HG02884 (cell line): ENCODE measurements at regions not wholly inside any gene's neighbourhood (a gene's known extent, or its start where the extent isn't known, plus 50 kb on each side); places are given as distances from the start of the nearest gene placed in this dataset.
"Not testable (repeated sequence)": the region's sequence is repeated elsewhere in the genome, so short reads cannot be mapped to it uniquely, and the experiment has no call there.

Experiments used
- ATAC-seq: cut with Tn5 transposase; IDR thresholded peaks from one replicate; pipeline ENCODE4 v1.9.1; 2021; ENCODE audit warnings: mild to moderate bottlenecking, moderate library complexity; ENCODE audit not compliant: unreplicated experiment

DNA sequence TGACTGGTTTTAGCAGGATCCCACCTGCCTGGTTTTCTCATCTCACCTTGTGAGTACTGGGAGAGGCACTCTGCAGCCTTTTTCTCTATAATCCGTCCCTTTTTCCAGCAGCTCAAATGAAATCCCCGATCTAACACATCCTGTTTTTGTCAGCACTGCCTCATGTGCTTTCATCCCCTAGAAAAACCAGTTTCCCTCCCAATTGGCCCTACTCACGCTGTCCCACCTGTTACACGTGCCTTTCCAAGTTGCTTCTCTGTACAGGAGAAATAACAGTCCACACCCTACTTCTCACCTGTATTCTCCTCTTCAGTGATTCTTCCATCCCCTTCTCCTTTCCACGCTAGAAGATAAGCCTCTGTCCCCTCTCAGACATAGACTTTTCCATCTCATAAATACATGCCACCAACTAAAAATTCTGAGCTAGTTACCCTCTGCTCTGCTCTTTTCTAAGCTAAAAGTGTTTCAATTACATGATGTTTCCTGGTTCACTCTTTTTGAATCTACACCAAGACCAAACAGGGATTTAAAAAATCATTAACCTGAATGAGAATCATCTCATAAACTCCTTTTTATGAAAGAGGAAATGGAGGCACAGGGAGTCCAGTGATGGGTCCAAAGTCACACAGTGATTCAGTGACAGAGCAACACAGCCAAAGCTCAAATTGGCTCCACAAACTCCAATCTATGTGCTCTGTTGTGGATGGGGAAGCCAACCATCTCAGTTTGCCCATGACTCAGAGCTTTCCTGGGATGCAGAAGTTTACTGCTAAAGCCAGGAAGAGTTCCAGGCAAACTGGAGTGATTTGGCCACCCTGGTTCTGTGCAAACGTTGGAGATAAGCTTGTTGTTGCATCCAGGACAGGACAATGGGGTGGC is 240.0 kb upstream of the TMEM132C start:
- ATAC-seq, result no peak

DNA sequence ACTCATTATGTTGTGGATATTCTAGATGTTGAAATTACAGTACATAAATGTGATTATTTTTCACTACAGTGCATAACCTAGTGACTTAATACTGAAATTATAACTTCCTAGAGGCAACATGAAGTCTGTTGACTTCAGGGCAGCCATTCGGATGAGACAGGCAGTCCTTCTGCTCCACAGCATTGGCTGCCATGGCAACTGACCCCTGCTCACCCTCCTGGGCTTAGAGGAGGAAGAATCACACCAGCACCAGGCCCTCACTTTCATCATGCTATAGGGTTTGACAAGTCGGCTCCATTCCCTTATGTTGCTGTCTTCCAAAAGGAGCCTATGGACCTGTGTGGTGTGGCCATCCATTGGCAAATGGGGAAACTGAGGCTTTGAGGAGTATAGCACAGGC is 233.5 kb upstream of the TMEM132C start:
- no peak for ATAC-seq

DNA sequence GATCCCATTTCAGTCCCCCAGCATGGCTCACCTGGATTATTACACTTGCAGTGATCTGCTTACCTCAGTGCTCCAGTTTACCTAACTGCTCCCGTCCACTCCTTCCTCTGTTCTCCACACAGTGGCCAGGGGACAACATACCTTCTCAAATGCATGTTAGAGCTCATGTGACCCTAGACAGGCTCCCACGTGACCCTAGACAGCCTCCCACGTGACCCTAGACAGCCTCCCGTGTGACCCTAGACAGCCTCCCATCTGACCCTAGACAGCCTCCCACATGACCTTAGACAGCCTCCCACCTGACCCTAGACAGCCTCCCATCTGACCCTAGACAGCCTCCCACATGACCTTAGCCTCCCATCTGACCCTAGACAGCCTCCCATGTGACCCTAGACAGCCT is 226.0 kb upstream of the TMEM132C start:
- ATAC-seq, result no peak

DNA sequence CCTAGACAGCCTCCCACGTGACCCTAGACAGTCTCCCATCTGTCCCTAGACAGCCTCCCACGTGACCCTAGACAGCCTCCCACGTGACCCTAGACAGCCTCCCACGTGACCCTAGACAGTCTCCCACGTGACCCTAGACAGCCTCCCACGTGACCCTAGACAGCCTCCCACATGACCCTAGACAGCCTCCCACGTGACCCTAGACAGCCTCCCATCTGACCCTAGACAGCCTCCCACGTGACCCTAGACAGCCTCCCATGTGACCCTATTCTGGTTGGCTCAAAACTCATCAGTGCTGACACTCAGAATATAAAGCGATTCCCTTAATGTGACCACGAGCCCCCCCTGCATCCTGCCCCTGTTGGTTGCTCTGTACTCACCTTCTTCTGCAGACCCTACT is 224.7 kb upstream of the TMEM132C start:
- not testable (repeated sequence) for ATAC-seq

DNA sequence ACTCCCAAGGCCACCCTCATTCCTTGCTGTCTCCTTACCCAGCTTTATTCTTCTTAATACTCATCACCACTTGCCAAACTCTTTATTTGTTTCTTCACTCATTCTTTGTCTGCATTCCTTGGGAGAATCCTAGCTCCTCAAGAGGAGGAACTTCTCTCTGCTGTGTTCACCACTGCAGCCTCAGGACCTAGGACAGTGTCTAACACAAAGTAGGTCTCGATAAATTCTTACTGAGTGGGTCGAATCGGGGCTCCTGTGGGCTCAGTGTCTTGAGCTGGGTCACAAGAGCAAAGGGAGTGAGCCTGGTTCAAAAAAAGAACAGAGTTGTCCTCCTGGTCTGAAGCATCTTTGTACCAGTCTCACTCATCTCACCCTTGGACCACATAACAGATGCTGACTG is 224.1 kb upstream of the TMEM132C start:
- ATAC-seq, result no peak

DNA sequence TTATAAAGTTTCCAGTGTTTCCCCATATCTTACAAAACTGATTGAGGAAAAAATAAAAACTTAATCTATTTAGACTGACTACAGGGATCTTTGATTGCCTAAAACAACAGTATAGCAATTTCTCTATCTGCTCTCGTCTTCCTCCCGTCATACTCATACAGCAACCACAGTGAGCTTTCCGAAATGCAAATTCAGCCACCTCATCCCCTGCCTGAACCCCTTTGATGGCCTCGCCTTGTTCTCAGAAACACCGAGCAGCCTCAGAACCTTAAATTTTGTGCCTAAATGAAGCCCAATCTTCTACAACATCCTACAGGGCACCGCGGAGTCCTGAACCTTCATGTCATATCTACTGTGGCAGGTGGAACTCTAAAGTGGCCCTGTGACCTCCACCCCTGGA is 223.7 kb upstream of the TMEM132C start:
- no peak for ATAC-seq

DNA sequence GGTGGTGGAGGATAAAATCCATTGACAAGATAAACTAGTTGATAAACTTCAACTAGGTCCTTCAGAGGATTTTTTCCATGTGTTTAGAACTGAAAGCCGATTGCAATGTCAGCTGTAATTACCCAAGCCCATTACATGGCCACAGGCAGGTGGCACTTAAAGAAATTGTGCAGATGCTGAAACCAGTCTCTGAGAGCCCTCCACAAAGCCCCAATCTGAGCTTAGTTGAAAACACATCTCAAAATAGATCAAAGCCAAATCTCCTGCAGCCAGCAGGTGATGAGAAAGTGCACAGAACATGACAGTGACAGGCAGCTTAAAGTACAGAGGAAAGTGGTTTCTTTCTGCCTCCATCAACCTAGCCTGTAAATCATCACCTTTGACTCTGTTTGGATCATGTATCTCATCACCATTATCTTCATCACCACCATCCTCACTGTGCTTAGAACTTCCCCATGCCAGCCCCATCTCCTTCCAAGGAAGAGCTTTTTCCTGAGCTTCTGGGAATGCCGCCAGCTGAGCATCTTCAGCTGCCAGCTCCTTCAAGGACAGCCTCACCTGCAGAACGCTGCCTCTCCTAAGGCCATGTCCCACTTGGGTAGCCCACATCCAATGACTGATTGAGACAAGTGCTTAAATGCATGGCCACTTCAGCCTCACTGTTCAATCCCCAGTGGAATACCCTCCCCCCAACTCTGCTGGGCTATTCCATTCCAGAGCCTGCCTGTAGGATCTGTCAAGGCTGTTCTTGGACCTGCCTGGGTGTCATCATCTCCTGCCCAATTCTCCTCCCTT is 219.5 kb upstream of the TMEM132C start:
- no peak for ATAC-seq

DNA sequence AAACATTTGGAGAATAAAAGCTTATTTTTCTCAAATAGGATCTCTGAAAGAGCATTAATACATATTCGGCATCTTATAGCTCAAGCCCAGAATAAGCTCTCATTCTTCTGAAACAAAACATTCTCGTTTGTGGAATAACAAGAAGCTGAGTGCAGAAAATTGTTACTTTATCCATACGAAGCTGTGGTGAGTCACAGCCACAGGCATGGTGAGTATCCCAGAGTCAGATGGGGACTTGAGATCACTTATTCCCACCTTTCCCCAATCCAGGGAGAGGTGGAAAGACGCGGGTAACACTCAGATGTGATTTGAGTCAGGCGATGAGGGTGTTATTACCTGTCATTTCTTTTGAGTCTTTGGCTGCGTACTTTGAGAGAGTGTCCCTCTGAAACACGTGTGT is 214.6 kb upstream of the TMEM132C start:
- no peak for ATAC-seq

DNA sequence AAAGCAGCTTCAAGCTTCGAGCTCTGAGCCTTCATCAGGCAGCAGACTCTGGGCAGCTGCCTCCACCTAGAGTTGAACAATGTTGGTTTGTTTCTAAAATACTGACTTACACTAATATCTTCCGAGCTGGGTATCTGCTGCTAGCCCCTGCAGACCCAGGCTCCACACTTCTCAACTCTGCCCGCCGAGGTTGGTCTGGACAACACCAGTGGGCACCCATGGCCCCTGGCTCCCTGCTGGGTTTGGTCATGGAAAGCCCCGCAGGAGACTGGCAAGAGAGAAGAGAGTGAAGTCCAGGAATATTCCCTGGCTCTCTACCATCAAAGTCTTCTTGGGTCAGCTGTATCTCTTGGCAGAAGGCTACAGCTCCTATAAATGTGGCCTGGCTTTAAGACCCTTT is 214.2 kb upstream of the TMEM132C start:
- no peak for ATAC-seq

DNA sequence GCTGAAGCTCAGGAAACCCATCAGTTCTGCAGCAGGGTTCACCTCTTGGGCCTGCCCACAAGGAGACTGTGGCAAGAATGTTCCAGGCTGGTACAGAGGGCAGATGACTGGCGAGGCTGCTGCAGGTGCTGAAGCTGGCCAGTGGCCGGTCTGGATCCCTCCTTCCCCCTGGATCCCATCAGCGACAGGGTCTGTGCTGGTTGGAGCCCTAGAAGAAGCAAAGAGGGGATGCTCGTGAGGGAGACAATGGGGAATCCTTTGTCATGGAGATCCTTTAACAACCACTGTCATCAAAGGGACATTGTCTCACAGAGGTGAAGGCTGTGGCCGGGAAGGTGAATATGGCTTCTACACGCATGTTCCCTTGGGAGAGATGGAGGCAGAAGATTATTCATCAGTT is 211.4 kb upstream of the TMEM132C start:
- no peak for ATAC-seq

DNA sequence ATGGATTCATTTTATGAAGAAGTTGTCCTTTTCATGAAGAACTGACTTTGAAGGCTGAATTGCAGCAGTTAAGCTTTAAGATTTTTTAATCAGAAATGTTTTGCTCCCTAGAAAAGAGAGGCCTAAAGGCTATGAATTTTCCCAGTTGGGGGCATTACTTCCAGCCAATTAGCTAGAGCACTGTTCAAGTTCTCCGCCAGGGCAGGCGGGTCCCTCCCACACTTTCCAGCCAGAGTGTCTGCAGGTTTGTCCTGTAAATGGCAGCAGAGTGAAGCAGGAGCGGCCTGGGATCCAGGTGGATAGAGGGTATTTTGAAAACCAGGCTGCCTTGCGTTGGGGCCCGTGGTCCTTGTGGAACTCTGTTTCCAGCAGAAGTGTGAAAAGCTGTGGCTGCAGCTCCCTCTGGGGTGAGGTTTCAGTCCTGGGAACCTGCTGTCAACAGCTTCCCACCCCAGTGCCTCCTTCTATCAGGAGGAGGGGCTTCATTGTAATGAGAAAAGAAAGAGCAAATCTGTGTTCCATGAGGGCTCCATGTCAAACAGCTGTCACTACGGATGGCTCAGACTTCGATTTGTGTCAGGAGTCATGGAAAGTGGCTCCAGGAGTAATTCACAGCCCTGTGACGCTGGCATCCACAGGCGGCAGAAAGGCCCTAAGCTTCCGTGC is 210.7 kb upstream of the TMEM132C start:
- no peak for ATAC-seq

DNA sequence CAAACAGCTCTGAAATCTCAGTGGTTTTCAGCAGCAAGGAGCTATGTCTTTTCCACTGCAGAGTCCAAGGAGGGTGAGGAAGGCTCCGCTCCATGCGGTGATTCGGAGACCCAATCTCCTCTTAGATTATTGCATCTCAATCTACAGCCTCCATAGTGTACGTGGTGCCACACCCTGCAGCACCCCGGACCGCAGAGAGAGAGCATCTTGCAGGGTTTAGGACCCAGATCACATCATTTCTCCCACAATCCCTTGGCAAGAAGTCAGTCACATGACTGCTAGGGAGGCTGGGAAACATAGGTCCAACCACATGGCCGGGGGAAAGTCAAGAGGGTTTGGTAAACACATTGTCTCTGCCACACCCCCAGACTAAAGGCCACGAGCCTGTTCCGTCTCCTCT is 209.4 kb upstream of the TMEM132C start:
- ATAC-seq, result no peak

DNA sequence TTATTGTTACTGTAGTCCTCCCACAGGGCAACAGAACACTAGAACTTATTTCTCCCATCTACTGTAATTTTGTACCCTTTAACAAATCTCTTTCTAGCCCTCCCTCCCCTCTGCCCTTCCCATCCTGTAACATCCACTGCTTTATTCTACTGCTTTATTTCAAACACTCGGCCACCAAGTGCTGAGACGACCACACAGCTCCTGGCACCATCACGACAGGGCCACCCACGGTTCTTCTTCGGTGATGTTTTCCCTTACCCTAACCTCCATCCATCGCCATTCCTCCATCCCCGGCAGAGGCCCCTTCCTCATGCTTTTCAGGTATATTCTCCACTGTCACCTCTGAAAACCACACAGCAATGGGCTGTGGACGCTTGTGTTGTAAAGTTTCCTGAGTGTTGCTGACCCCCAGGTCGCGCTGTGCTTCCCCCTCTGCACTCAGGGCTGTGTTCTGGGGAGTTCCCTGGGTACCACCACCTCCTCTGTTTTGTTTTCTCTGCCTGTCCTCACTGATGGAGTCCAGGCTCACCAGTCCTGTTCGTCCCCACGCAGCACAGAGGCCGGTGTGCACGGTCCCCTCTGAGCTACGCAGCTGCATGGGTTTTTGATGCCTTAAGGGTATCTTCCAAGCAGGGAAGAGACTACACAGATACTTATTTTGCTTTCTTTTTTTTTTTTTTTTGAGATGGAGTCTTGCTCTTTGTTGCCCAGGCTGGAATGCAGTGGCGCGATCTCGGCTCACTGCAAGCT is 207.2 kb upstream of the TMEM132C start:
- ATAC-seq, result no peak

DNA sequence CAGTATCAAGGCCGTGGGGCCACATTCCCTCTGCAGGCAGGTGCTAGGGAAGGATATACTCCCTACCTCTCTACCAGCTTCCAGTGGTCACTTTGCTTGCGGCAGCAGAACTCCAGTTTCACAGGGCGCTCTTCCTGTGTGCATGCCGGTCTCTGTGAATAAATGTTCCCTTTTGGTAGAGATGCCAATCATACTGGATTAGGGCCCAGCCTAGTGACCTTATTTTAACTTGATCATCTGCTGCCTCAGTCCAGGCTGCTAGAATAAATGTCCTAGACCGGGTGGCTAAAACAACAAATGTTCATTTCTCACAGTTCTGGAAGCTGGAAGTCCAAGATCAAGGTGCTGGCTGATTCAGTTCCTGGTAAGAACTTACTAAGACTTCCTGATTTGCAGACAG is 198.8 kb upstream of the TMEM132C start:
- no peak for ATAC-seq

DNA sequence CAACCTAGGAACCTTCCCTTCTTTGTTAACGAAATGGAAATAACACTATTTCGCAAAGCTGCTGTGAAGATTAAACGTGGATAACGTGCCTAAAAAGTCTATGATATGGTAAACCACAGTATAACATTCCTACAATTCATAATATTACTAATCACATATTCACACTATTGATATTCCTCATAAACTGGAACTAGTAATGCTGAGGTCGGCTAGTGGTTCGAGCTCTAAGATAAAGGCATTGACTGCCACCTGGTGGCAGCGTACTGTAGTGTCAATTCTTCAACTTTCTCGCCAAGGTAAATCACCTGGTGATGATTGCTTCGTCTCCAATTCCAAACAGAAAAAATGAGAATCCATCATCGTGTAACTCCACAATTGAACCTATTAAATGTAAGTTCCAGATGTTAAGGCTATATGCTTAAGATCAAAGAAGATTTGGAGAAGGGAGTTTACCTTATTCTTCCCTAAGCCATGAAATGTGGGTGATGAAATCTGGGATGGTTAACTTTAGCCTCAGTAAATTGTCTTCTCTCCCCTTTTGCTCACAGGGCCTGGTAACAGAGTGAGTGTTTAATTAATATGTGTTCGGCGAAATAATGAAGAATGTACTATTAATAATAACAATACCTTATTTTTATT is 197.5 kb upstream of the TMEM132C start:
- ATAC-seq, result no peak

DNA sequence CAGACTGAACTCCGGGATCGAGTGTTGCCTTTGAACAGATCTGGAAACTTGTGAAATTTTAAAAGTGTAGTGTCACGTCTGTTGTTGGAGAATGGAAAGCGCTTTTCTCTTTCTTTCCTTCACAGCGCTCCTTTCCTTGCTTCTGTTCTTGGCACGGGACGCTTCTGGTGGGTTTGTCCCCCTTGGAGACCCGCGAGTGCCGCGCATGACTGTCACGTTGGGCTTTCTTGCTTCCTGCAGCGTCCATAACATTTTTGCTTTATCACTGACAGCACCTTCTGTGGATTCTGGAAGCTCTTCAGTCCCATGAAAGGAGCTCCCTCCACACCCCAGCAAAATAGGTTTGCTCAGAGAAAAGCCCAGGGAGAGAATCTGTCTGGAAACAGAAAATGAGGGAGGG is 193.0 kb upstream of the TMEM132C start:
- ATAC-seq, result no peak

DNA sequence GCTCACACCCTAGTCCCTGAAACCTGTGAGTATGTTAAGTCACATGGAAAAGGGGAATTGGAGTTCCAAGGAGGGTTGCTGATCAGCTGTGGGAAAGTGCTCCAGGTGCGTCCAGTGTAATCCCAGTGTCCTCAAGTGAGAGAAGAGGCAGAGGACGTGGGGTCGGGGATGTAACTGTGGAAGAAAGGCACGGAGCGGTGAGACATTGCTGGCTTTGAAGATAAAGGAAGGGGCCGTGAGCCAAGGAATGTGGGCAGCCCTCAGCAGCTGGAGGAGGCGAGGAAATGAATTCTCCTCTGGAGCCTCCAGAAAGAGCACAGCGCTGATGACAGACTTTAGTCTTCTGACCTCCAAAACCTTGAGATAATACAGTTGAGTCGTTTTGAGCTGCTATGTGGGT is 191.6 kb upstream of the TMEM132C start:
- no peak for ATAC-seq

DNA sequence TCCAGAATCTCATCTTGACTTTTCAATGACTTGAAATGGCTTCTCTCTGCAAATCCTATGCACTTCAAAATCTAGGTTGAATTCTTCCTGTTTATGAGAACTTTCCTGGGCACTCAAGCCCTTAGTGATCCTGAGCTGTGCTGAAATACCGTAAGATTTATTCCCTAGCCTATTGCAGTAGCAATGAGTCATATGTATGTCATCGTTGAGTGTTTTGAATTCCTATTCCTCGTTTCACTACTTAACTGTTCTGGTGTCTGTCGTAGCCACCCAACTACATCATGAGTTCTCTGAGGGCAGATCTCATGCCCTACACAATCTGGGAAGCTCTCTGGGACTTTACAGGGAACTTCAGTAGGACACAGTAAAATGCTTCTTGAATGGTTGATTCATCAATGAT is 190.8 kb upstream of the TMEM132C start:
- ATAC-seq, result no peak

DNA sequence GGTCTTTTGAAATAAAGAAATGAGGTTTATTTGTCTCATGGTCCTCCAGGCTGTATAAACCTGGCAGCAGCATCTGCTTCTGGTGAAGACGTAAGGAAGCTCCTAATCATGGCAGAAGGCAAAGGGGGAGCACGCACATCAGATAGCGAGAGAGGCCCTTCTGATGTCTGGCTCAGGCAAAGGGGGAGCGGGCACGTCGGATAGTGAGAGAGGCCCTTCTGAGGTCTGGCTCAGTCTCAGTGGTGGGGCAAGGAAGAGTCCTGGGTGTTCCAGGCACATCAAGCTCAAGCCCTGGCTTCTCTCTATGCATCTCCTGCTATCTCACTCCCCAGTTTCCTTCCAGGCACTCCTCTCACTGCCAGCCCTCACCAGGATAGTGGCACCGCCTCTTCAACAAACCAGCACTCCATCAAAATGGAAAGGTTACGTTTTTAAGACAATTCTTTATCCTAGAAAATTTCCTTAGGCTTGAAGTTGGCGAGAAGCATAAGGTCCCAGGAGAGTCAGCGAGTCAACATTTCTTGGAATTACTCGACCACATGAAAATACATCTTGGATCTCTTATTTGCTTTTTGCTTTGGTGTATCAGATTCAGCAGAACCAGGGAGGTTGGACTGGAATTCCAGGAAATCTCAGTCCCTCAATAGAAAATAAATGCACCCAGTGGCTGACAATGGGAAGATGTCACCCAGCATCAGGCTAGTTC is 189.6 kb upstream of the TMEM132C start:
- no peak for ATAC-seq

DNA sequence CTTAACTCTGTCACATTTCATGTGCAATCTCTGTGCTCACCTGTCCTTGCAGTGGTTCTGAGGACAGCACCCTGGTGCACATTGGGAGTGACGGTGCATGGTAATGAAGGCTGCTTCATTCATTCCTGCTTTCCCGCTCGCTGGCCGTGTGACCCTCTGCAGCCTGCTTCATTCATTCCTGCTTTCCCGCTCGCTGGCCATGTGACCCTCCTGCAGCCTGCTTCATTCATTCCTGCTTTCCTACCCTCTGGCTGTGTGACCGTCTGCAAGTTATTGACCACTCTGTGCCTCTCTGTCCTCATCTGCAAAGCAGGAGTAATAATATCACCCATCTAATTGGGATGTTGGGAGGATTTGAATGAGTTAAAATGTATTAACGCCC is 189.1 kb upstream of the TMEM132C start:
- no peak for ATAC-seq
